Activated naive CD8-positive, alpha-beta T cell treated with anti-CD3 and anti-CD28 coated beads, Interleukin-2, amount 50 U/mL, for 16 hours (primary cell): ENCODE measurements at regions not wholly inside any gene's neighbourhood (a gene's known extent, or its start where the extent isn't known, plus 50 kb on each side); places are given as distances from the start of the nearest gene placed in this dataset.

Experiments
- DNase-seq: peaks from one replicate; pipeline ENCODE4 v3.0.0-alpha.2; 2020; ENCODE audit warnings: low read depth, low spot score

DNA sequence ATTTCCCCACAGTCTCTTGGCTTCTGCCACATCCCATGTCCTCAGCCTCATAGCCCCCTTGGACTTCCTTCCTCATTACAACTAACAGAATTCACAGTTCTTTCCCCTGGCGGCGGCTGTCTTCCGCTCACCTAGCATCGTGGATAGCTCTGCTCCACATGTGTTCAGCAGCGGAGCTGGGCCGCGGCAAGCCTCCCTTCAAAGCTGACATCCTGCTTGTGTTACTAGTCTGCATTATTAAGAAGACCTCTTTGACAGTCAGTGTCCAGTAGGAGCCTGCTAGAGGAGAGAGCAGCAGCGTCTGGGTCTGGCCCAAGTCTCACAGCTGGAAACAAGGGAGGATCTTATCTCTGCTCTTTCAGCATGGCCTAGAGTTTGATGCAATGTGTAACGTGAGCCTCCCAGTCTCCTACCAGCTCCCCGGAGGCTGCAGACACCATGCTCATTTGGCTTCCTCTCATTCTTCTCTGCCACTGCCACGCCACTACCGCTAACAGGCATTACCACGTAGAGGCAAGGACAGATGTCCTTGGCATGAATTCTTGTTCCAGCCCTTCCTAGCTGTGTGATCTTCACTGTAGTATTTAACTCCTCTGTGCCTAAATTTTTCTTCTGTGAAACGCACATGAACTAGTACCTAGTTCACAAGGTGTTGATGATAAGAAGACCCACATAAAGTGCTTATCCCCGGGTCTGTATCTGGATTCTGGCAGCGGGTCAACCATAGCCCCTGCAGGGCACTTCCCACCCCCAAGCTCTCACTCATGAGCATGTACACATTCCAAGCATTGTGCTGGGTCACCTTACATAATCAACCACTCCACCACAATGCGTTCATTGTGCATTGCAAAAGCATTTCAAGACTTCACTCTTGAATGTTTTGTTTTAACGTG, 107.1 kb upstream of the BACH2 start:
- DNase-seq = no peak

DNA sequence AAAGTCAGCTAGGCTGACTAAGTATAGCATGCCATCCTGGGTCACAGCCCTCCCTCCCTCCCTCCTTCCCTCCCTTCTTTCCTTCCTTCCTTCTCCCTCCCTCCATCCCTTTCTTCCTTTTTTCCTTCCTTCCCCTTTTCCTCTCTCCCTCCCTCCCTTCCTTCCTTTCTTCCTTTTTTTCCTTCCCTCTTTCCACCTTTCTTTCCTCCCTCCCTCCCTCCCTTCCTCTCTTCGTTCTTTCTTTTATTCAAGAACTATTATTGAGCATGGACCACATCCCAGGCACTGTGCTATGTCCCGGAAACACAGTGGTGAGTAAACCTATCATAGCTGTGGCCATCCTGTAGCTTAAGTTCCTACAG, 106.2 kb upstream of the BACH2 start:
- no peak for DNase-seq

DNA sequence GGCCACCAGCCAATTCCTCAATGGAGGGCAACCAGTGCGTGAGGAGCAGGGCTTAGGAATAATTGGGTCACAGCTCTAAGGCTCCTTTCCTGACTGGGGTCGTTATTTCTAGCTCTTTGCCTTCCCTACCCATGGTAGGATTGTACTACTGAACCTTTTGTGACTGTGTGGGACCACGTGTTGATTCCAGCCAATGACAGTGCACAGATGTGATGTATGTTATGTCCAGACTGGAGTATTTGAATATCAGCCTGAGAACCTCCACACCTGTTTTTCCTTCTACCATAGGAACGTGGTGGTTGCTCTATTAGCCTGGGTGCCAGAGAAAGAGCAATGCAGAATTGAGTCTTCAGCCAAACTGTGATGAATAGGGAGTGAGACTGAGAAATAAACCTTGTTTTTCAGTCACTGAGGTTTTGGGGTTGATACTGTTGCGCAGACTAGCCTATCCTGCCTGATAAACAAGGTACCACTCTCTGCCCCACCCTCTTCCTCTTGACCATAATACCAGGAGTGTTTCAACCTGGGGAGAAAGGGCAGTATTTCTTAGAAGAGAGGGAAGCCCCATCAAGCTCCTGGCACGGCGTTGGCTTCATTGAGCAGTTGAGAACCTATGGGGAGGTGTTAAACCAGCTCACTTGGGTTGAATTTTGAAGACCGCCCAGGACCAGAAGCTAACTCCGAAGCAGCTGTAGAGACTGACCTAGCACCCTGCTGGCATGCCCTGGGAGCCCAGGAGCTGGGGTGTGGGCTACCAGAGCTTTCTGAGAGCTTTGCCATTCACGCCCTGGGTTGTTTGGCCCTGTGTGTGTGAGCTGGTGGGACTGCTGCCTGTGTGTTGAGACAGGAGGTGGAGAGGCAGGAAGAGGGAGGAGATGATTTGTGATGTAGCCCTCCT, 105.5 kb upstream of the BACH2 start:
- no peak for DNase-seq

DNA sequence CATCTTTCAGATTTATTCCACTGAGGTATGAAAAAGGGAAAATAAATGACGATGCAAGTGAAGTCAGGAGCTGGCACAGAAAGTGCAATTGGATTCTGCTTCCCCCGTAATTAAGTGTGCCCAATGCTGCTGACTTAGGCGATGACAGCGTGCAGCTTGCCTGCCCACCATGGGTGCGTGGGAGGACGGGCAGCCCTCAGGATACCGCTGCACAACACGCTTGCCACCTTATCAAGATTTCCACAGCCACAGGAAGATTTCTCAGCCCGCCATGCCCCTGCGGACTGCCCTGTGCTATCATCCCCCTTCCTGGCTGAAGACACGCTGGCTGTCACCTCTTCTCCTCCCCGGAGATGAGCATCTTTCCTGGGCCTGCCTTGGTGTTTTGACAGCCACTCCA, 103.3 kb upstream of the BACH2 start:
- no peak for DNase-seq

DNA sequence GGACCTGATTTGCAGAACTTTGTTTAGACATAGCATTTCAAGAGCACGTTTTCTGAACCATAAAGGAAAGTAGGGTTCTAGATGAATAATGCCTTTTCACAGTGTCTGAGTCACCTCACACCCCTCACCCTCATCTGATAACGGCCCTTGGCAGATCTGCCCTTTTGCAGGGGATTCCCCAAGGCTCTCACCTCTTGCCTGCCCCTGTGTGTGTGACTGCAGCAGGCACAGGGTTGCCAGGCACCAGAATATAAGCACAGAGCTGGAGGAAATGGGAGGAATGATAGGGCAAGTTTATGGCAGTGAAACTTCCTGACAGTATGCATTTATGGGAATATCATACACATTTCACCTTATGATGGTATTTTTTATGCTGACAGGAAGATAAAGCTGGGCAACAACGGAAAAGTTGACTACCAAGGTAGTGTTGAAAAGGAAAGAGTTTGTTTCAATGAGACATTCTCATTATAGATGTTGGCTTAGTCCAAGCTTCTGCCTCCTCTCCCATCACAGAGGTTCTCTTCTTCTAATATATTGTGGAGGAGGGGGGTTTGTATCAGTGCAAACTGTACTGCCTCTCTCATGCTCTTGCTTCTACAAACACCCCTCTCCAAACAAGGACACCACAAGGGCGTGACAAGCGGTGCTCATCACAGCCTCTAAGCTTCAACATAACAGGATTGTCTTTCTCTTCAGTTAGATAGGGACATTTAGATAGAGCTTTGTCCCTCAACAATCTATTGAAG, 101.5 kb upstream of the BACH2 start:
- peak; percentile 68 for DNase-seq

DNA sequence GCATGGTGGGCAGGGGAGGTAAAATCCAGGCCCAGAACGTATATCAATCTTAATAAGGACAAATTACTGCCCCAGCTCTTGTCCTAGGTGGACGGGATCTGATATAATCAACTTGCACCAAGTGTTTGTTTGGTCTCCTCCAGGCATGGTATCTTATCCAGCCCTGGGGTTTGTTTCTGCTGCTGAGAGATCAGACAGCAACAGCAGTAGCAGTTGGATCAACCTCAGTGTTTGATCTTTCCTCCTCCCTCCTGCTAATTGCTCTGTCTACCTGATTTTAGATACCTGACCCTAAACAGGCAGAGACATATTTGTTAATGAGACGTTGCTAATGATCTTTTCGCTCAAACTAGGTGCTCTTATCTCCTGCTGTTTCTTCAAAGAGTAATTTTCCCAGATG, 100.4 kb upstream of the BACH2 start:
- DNase-seq = no peak

DNA sequence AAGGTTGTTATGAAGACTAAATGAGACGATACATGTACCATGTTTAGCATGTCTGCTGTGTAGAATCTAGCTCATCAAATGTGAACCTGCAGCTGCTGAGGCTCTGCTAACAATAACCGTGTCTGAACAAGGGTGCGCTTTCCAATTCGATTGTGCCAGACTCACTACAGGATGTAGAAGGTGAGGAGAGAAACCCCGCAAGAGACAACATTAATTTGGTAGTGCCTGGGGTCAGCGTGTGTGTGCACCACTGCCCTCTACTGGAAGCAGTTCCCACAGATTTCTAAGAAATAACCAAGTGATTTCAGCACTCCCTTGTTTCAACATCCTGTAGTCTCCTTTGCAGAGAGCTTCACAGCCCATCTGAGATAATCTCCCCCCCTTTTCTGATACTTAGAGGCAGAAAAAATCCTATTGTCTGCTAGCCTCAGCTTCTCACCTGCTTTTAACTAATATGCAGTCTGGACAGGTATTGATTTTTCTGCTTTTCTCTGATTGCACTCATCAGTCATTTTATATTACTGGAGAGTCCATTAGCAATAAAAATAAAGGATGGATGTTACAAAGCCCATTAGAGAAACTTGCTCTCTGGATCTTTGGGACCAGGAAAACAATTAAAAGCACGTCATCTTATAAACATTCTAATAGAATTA, 96.7 kb upstream of the BACH2 start:
- DNase-seq = peak; percentile 37

DNA sequence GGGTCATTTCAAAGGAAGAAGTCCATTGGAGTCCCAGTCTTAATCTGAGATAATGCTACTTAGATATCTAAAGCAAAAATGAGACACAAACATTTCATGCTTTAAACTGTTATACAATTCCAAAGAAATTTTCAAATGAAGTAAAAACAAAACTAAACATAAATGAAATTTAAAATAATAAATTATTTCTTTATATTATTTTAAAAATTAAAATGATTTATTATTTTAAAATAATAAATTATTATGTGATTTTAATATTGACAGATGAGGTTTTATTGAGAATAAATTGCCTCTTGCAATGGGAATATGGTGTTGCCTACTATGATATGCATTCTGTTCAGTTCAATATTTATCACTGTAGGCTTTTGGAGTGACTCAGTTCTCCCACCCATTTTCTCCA, 93.7 kb upstream of the BACH2 start:
- DNase-seq = no peak

DNA sequence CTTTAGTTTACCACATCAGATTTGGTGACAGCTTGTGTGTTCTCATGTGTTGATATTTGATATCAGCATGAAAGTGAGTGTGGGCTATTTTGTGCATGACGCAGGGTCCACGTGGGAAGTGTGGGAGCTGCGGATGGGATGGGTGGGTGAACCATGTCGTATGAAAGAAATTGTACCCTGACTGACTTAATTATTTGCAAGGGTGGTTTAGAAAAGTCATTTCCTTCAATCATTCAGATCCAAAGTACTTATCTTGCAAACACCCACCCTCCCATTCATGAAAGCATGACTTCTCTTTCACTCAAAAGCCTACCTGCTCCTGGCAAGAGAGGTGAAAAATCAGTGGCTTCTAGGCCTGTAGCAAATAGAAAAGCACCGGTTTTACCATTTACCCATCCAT, 91.8 kb upstream of the BACH2 start:
- DNase-seq = no peak

DNA sequence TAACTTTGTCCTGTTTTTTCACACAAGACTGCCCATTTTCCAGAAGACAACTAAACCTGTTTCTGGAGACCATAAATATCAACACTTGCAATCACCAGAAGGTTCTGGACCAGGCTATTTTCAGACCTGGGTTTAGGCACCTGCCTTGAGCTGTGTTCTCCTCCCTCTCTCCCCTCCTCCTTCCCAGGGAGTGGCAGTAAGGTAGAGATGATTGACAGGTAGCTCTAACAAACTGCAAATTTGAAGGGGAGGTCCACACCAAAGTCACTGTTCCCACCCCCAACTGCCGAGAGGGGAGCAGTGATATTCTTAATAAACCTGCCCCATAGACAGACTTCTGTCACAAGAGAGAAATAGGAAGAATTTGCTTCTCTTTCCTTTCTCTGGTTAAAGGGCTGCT, 91.2 kb upstream of the BACH2 start:
- no peak for DNase-seq

DNA sequence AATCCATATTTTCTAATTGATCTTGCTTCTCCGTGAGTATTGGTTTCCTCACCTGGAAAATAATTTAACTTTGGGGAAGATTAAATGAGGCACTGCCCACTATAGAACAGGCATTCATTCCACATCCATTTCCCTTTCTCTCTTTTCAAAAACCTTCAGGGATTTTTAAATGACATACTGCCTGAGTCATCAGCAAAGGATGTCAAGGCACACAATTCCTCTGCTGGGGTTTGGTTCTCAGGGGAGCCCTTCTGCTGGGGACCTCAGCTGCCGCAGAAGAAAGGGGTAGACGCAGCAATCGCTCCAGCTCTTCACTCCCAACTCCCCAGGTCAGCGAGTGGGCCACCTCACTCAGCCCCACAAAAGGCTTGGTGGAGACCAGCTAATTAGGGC, 90.7 kb upstream of the BACH2 start:
- no peak for DNase-seq

DNA sequence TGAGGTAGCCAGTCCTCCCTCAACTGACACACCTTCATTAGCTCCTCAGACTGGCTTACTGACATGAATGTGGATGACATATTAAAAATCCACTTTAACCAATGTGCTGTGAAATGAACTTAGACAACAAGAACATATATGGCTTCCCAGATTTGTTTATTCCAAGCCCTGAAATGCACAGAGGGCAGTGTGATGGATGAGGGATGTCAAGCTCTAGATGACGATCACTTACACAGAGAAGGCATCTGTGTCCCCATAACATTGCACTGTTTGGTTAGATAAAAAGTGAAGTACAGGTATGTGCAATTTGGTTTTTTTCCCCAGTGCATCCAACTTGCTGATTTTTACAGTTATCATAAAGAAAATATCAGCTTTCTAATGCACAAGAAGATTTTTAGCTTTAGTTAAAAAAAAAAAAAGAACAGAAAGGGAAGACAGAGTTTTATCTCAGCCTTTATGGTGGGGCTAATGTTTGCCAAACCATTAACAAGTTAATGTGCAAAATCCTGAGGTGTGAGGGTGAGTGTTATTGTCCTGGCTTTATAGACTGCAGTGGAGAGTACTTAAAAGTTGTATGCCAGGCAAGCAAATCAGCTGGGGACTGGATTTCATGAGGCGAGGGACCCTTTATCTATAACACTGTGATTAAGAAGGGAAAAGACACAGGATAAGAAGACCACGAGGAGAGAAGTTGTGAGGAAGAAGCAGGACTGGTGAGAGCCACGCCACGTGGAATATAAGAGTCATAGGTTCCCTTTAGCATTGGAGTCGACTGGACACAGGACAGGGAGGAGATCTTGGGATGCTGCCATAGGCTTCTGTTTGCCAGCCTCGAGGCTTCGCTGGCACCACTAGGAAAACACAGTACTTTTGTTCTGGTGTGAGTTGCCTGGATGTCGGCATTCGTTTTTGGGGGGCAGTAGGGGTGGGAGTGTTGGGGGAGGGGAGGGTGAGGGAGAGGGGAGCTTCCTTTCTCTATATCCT, 90.0 kb upstream of the BACH2 start:
- DNase-seq = no peak

DNA sequence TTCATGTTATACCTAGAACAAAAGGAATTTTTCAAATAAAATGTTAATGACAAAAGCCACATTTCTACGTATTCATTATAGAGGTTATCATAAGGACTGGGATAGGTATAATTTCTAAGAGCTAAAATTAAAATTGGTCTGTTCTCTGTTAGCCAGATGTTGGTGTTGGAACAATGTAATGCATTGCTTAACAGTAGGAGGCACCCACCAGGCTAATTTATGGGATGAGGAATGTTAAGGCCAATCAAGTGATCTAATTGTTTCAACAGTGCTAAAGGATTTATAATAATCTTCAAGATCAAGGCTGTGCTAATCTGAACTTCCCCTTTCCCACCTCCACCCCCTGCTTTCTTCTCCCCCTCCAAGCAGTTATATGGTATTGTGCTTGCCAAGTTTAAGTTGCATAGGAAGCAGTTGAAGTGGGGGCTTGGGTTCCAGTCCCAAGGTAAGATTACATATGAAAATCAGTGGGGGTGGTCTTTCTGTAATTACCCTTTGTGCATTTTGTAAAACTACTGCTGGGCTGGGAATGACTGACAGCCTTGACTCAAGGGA, 89.2 kb upstream of the BACH2 start:
- no peak for DNase-seq

DNA sequence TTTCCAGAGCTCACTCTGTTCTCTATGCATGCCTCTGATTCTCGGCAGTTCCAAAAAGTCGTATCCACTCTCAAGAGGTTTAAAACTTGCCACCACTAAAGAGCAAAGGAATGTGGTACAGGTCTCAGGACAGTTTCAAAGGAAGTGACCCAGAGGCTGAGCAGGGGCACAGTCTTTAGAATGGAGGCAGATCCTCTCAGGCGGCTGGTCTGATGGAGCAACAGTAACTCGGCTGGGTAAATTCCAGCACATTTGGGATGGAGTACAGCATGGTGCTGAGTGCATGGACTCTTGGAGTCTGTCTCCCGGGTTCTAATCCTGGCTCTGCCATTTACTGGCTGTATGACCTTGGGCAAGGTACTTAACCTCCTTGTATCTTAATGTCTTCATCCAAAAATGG, 88.1 kb upstream of the BACH2 start:
- no peak for DNase-seq

DNA sequence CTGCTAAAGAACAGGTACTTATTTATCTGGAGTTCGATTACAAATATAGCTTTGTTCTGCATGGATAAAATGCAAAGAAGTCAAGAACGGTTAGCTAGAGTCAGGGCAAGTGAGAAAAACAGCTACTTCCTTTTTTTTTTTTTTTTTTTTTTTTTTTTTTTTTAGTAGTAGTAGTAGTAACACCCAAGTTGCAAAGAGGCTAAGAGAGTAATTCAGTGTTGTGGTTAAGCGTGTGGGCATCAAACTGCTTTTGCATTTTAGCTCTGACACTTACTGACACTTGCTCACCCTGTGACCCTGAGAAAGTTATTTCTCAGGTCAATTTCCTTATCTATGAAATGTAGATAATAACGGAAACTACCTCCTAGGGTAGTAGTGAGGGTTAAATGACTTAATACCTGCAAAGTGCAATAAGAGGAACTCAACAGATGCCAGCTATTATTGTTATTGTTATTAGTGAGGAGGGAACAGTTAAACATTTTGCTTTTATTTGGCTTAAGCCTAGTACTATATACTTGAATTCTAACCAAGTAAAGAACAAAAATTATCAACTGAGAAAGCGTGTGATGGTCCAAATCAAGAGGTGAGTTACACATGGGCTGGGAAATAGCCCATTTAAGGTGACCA, 86.7 kb upstream of the BACH2 start:
- DNase-seq = no peak

DNA sequence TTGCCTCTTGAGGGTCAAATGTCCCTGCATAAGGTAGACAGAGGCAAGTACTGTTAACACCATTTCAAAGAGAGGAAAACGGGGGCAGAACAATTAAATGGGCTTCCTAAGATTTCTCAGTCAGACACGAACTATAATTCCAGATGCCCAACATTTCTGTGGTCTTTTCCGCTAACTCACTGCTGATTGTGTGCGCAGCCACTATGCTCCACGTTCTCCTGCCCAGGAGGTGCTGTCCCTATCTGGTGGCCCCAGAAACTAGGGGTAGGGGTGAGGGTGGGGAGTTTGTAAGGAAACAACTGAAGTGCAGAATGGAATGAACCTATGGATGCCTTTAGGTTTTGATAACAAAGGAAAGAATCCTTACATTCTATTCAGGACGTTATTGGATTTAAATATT, 86.1 kb upstream of the BACH2 start:
- no peak for DNase-seq

DNA sequence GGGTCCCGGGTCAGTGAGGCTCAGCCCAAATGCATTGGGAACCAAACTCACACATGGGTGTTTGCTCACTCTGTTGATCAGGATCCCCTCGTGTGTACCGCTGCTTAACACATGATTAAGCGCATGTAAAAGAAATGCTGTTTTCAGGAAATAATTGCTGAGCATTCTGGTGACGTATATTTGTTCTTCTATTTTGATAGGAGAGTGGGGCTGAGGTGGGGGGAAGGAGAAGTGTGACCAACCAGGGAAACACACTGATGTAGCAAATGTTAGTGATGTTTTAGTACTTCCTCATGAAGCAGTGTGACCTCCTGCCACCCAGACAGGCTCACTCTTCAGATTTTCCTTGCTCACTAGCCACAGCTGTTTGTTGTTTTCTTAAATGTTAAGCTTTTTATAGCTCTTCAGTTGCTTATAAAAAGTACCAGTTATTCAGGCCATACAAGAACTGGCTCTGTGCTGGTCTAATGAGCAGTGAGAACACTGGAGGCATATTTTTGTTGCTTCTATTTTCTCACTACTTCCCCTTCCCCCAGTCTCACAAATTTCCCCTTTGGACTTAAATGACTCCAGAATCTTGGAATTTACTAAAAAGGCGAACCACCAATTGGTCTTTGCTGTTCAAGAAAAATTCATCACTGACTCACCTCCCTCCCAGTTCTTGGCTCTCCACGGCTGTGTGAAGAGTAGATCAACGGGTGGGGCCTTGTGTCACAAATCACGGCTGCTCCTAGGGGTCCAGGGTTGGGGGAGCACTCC, 79.2 kb upstream of the BACH2 start:
- DNase-seq = no peak

DNA sequence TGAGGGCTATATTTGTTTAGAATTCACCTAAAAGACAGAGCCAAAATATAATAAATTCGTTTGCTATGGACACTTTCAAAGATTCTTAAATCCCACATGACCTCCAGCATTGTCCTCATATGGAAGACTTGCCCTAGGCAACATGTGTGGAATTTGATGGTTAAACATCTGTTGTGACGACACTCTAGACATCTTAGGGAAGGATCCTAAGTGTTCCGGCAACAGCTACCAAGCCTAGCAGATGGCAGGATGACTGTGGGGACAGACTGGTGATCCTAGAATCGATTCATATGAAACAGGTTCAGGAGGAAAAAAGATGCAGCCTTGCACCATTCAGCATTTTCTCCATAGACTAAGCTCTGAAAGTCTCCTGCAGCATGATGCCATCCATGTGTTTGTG, 77.6 kb upstream of the BACH2 start:
- DNase-seq = no peak

DNA sequence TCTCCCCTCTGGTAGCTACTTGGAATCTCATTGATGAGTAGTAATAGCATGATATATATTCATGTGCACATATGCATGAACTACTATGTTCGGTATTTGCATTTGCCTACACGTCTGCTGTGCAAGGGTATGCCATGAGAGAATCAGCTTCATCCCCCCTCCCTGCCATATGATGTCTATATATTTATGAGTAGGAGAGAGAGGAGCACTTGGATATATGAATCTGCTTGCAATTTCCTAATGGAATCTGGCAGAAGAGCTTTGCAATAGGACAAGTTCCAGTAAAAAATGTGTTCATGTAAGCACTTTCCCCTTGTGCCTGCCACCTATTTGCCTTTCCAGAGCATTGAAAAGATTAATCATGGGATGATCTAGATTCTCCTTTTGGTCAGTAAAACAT, 76.2 kb upstream of the BACH2 start:
- DNase-seq = no peak
